HG02763 (cell line): ENCODE measurements at regions not wholly inside any gene's neighbourhood (a gene's known extent, or its start where the extent isn't known, plus 50 kb on each side); places are given as distances from the start of the nearest gene placed in this dataset.
"Not testable (repeated sequence)": the region's sequence is repeated elsewhere in the genome, so short reads cannot be mapped to it uniquely, and the experiment has no call there.

Experiments
- ATAC-seq: cut with Tn5 transposase; IDR thresholded peaks from one replicate; pipeline ENCODE4 v1.9.1; 2021; ENCODE audit warnings: mild to moderate bottlenecking, moderate library complexity; ENCODE audit not compliant: unreplicated experiment

DNA sequence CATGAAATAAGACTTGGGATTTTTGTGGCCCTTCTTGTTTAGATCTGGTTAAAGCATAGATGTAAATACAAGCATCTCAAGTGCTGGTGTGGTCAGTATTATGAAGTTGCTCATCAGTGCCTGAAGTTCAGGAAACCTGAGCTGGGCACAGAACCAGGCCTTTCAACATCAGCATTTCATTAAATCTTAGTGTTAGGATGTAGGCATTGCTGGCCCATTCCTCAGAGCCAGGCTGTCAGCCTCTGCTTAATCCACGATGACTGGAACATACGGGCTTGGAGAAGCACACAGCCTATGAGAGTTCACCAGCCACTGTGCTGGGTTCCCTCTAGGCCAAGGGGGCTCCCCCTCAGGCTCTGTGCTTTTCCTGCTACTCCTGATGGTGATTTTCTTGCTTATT, 270.2 kb downstream of the EN1 start:
- ATAC-seq = no peak

DNA sequence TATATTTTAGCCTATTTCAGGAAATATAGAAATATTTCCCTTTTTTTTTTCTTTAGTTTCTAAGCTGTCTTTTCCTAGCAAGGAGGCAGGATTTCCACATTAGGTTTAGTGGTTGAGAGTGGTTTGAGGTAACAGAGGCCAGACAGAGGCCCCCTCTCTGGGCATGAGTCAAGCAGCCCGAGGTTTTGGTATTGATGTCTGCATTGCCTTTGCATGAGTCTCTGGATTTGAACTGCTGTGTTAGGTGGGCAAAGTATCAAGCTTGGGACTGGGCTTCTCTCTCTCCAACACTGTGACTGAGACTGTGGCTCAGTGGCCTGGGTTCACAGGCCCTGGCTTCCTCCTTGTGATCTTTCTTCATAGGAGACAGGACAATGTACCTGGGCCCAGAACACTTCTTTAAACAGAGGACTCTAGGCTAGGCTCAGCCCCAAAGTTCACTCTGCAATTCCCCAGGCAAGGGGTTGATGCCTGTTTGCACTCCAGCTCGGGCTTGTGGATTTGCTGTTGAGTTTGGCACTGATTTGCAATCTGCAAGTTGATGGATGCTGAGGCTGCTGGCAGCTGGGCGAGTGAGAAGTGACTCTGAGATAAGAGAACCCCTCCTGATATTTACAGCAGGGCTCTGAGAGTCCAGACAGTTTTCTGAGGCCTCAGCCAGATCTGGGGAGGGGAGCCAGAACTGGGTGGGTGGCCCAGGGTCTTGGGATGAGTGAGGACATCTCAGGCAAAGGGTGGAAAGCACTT, 271.2 kb downstream of the EN1 start:
- ATAC-seq = no peak

DNA sequence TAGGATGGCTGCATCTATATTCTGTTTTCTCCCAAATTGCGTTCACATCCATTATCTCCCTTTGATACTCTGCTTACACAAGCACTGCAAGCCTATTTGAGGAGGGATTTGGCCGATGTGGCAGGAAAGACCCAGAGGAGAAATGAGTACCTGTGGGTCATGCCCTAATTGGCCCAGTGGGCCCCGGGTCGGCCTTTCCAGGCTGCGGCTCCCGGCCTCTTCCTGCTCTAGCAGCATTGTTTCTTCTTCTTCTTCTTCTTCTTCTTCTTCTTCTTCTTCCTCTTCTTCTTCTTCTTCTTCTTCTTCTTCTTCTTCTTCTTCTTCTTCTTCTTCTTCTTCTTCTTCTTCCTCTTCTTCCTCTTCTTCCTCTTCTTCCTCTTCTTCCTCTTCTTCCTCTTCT, 275.1 kb downstream of the EN1 start:
- not testable (repeated sequence) for ATAC-seq

DNA sequence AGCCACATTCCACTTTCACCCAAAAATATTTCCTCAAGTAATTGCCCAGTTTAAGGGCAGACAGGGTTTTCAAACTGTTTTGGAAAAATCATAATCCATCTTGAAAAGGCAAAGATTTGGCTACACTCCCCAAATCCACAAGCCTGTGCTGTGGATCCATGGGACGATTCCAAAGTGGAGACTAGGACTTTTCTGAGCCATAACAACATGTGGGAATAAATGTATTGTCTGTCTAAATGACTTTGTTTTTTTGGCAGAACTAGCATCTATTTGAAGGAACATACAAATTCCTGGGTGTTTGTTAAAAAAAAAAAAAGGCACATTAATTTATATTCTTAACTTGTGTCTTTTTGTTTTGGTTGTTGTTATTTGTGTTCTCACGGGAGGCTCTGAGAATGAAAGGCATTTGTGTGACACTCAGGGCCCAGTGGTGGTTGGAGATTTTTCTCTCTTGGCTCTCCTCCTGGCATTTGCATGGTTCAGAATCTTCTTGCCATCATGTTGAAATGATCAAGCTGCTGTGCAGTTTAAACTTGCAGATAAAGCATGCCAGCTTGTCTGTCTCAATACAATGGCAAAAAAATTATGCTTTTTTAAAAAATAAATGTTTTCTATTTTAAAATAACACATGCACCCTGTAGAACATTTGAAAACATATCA, 277.4 kb downstream of the EN1 start:
- ATAC-seq = no peak

DNA sequence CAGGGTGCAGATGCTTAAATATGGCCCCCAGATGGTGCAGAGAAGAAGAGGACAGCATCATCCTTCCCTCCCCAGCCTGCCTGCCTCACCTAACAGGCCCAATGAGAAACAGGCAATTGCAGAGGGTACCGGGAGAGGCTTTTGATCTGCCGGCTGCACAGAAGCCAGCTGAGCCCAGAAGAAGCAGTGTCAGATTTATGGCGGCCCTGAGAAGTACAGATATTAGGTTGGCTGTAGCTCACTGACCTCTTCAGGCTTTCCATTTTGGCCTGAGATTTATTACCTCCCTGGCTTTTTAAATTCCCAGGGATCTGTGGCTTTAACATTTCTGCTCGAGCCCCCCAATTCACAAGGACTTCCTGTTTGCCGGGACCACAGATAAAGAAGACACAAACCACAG, 278.7 kb downstream of the EN1 start:
- no peak for ATAC-seq

DNA sequence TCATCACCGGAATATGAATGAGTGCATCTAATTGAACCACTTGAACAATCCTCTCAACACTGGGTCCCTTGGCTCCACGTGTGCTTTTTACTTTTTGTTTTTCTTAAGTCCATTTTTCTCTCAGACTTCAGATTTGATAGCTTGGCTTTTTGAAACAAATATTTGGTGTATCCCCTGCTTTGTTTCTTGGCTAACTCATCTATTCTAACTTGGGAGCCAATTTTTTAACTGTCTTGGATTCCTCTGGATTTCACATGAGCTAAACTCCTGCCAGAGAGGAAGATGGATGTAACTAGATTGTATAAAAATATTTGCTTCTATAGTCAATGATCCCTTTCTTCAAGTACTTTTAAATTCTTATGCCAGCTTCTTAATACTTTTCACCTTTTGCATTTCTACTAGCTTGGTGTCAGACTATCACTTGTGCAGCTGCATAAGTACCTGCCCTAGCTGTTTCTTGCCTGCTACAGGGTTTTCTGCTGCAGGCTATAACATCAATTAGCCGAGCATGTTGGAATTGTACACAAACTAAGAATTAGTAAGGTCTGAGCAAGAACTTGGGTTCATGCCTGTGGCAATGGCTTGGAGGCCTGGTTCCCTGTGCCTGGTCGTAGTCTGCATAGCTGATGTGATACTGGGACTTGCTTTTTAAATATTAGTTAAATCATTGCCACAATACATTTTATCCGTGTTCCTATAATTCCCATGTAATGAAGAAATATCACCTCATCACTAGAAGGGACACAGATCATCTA, 281.5 kb downstream of the EN1 start:
- no peak for ATAC-seq

DNA sequence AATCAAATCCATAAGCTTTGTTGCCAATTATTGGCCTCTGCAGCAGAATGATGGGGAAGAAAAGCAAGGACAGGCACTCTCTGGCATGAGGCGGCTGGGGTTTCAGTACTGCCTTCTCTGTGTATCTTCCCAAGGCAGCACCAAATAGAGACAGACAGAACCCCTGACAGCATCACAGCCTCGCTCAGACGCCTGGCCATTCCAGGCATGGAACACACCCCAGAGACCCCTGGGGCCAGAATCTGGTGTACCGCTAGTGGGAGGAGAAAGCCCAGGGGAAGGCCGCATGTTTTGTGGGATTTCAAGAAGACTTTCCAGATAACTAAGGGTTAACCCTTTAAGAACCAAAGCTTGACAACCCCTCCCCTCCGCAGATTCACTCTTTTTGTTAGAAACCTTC, 282.1 kb downstream of the EN1 start:
- ATAC-seq = no peak

DNA sequence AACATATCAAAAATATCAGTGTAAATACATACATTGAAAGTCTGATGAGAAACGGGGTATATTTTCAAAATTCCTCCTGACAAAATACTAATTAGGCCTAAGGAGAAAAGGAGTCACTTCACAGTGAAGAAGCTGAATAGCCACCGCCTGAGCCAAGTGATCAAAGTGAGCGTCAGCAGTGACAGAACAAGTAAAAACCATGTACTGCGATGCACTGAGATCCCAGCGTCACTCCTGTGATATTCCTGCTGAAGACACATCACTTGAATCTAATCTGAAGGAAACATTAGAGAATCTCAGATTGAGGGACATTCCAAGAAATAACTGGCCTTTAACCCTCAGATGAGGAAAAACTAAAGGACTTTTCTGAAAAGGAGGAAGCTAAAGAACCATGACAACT, 285.3 kb downstream of the EN1 start:
- ATAC-seq = no peak

DNA sequence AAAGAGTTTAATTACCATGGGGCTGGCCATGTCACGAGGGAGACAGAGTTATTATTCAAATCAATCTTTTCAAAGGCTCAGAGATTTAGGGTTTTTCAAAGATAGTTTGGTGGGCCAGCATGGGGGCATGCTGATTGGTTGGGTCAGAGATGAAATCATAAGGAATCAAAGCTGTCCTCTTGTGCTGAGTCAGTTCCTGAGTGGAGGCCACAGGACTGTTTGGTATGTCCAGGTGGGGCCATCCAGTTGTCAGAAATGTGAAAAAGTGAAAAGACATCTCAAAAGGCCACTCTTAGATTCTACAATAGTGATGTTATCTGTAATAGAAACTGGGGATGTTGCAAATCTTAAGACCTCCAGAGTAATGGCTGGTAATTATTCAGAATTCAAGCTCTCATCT, 288.6 kb downstream of the EN1 start:
- no peak for ATAC-seq

DNA sequence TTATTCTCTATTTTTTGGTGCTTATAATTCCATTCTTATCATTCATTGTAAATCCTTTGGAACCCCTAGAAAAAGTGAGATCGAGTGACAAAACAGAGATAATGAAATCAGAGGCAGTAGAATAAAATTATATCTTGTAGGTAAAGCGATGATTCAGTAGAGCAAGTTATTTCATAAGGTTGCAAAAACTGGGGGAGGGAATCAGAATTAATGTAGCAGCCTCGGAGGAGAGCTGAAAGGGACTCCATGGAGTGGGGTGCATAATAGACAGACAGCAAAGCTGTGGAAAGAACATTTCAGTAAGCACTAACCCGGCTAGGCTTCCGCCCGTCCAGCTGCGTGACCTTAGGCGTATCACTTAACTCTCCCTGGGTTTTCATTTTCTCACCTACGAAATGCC, 289.7 kb downstream of the EN1 start:
- ATAC-seq = no peak

DNA sequence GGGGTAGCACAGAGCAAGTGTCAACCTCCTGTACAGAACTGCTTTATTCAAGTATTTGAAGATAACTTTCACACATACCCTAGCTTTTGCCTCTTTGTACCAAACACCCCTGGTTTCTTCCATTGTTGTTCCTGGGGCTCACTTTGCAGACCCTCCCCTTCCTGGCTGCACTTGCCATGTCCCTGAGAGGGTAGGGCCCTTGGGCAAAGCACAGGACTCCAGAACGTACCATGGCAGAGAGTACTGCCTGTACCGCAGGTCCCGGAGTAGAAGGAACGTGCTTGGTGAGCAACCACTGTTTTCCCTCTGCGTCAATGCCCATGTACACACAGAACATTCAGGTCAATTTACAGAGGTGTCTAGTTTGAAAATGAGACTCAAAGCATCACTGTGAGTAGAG, 290.4 kb downstream of the EN1 start:
- ATAC-seq = no peak

DNA sequence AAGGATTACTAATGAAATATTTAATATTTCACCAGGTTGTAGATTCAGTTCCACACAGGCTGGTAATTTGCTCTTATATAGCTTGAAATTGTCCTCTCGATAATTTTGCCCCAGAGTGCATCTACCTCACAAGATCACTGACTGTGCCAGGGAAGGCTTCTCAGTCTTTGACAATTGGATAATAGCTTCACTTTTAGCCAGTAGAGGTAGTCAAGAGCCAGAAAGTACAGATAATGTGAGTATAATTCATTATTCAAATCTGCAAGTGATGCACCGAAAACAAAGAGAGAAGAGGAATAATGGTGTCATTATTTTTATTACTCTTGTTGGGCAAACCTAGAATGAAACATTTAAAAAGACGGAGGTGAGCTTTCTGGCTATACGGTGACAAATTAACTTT, 292.8 kb downstream of the EN1 start:
- no peak for ATAC-seq

DNA sequence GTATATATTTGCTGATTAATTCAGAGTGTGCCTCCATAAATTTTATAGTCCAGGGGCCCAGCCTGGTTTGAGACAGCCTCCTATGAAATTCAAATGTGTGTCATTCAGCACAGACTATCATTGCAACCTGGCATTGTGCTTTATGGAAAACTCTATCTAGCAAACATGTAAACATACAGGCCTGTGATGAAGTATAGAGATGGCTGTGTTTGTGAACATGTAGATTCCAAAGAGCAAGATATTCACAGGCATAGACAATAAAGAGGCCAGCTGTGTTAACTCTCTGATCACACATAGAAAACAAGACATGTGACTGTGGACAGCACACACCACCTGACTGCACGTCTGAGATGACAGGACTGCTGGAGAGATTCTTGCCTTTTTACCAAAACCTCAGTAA, 297.9 kb downstream of the EN1 start:
- no peak for ATAC-seq

DNA sequence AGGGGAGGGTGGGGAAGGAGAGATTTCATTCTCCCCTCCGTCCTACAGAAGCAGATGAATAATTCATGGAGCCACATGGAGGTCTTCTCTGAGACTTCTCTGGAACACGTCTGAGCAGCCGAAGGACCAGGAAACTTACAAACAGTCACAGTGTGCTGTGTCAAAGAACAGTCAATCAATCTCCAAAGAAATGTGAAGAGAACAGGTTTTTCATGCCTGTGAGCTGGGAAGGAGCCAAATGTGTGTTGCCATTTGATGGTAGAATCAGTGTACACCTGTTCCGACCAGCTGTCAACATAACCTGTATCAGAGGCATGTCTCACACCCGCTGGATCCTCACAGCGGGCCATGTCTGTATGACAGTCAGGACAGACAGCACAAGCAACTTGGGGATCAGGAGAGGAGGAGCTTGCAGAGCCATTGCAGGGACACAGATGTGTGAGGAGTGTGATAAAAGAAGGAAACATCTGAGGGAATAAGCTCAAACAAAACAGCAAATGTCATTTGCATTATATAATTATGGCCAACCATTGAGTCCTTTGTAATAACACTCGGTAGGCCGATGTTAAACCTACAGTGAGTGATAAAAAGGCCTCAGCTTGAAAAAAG, 298.5 kb downstream of the EN1 start:
- no peak for ATAC-seq

DNA sequence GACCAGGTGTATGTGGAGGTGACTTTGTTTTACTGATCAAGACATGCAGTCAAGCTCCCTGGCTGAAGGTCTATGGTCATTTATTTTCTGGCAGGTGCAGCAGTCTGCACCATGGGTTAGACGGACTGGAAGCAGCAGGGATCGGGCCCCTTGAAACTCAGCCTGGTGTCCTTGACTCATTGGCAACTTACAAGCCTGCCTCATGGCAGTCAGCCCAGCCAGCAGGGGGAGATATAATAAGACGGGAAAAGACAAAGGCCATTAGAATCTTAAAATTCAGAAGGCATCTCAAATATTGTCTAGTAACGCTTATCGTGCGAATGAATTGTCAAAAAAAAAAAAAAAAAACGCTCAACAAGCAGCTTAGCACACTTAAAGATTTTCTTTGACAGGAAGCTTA, 308.2 kb downstream of the EN1 start:
- ATAC-seq = no peak

DNA sequence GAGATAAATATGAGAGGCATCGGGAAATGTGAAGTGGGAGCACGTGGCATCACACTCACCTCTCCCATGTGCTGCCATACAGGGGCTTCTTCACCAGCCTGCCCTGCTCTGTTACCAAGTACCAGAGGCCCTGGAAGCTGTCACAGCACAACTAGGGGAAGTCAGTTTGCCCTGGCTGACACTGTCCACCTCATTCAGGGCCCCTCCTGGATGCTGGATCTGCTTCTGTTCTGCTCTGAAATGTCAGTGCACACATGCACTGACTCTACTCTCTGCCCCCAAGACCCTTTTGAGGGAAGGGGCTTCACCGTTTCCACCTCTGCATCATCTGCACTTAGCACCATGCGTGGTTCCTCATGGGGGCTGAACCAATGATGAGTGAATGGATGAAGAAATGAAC, 311.1 kb downstream of the EN1 start:
- ATAC-seq = no peak

DNA sequence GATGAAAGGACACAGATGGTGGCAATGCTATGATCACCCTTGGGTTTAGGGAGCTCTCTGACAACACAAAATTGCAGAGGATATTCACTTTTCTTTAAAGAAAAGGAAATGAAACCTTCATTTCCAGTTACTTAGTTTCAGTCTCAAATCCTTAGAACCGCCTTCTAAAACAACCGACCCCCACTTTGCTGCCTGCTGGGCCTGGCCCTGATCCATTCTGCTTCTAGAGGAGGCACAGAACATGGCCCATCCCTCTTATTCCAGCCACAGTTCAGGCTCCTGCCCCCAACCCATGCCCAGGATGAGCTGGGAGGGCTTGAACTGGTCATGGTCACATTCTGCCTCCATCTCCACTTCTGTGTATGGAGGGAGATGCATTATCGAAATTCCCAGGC, 311.6 kb downstream of the EN1 start:
- no peak for ATAC-seq

DNA sequence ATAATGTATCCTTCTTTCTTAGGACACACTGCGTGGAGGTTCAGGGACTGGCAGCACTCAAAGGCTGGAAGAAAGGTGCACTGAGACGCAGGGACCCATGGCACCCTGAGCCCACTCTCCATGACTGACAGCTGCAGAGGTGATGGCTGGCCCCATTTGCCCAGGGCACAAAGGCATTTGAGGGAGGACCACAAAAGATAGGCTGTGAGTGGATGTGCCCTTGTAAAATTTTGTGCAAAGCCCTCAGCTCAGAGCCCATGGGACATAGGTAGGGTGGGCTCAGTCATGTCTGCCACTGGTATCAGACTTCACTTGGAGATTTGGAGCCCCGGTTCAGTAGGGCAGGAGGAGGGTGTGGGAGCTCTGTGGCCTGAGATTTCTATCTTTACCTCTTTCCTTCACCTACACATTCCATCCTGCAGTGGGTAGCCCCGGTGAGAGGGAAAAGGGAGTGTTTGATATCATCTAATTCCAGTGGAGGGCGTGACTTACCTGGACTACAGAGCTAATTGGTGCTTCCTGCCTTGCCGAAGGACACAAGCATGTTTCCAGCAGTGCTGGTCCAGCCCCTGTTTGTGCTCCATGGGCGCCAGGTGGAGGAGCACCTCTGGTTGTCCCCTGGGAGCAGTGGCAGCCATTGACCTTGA, 312.2 kb downstream of the EN1 start:
- ATAC-seq = no peak

DNA sequence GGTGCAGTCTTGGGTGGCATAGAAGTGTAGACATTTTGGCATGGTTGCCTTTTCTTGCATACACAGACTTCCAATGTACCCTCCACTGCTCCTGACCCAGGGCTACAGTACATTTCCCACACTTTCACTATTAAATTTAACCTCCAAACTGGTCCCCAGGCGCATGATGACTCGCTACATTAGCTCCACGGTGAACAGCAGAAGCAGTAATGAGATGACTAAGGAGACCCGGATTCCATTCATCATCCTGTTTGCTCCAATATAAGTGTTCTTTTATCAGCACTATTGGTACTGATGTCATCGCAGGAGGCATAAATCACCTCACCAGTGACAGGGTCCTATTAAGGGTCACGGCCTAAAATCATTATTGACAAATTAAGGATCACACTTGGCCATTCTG, 316.5 kb downstream of the EN1 start:
- ATAC-seq = no peak

DNA sequence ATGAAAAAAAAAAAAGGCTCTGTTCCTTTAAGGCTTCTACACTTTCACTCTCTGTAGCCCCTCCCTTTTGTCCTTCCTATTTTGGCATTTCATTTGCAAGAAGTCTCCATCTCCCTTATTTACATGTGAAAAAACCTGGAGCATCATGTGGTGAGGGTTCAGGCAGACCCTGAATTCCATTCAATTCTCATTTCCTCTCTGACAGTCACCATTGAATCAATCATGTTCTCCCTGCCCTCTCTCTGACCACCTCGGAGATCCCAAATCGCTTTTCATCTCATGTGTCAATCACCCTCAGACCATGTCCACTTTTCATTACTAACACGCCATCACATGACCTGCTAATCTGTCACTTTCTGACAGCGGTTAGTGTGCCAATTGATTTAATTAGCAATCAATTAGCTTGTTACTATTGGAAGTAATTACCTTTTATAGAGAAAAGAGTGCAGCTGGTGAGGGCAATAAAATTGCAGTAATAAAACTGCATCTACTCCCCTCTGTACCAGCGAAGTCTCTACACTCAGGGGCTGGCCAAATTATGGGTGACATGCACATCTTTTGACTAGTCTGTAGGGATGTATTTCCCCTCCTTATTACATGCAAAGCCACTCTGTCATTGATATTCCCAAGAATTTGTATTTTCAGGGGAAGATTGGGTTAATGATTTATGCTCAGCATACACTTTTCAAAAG, 317.4 kb downstream of the EN1 start:
- no peak for ATAC-seq

DNA sequence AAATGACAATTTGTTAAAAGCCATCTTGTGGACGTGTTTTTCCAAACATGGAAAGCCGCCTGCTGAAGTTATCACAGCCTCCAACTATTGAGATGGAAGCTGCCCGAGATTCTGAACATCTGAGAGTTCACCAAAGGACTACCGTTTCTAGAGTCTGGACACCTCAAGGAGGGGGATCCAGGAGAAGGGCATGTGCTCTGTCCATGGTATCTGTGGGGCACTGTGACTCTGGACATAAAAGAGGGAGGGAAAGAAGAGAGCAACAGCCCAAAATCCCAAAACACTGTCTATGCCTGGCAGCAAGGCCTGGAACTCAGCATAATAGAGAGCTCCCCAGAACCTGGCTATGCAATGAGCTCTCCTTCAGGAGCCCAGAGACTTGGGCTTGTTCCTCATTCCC, 319.9 kb downstream of the EN1 start:
- no peak for ATAC-seq
